HG03575 (cell line): ENCODE measurements at regions not wholly inside any gene's neighbourhood (a gene's known extent, or its start where the extent isn't known, plus 50 kb on each side); places are given as distances from the start of the nearest gene placed in this dataset.
"Not testable (repeated sequence)": the region's sequence is repeated elsewhere in the genome, so short reads cannot be mapped to it uniquely, and the experiment has no call there.

ENCODE experiments used
- ATAC-seq: cut with Tn5 transposase; IDR thresholded peaks from one replicate; pipeline ENCODE4 v1.9.1; 2021; ENCODE audit not compliant: unreplicated experiment, insufficient number of reproducible peaks, low FRiP score; ENCODE audit errors: extremely low read depth

GRCh38 chr22:48431014-48431413, 1396.7 kb downstream of the BRD1 start:
- ATAC-seq, result no peak

- no peak for ATAC-seq
Observed at GRCh38 chr22:48429446-48430020, 1398.1 kb downstream of the BRD1 start.

GRCh38 chr22:48428631-48429371, 1398.9 kb downstream of the BRD1 start:
- ATAC-seq, result no peak

- ATAC-seq, result no peak
Observed at GRCh38 chr22:48427731-48428211, 1399.9 kb downstream of the BRD1 start.

- no peak for ATAC-seq
Observed at GRCh38 chr22:48426466-48427380, 1401.0 kb downstream of the BRD1 start.

- ATAC-seq, result no peak
Observed at GRCh38 chr22:48425641-48426040, 1402.0 kb downstream of the BRD1 start.

GRCh38 chr22:48425091-48425506, 1402.6 kb downstream of the BRD1 start:
- no peak for ATAC-seq

- no peak for ATAC-seq
Observed at GRCh38 chr22:48424661-48425060, 1403.0 kb downstream of the BRD1 start.

GRCh38 chr22:48424201-48424627, 1403.5 kb downstream of the BRD1 start:
- no peak for ATAC-seq

- no peak for ATAC-seq
Observed at GRCh38 chr22:48423481-48423911, 1404.2 kb downstream of the BRD1 start.

GRCh38 chr22:48422900-48423480, 1404.7 kb downstream of the BRD1 start:
- ATAC-seq, result no peak

GRCh38 chr22:48418831-48419230, 1408.8 kb downstream of the BRD1 start:
- ATAC-seq, result no peak

GRCh38 chr22:48417225-48418070, 1410.2 kb downstream of the BRD1 start:
- ATAC-seq, result no peak

- ATAC-seq, result no peak
Observed at GRCh38 chr22:48416396-48417224, 1411.1 kb downstream of the BRD1 start.

GRCh38 chr22:48415520-48415919, 1412.2 kb downstream of the BRD1 start:
- ATAC-seq, result no peak

GRCh38 chr22:48414651-48415050, 1413.0 kb downstream of the BRD1 start:
- ATAC-seq, result no peak

- ATAC-seq, result not testable (repeated sequence)
Observed at GRCh38 chr22:48412931-48413330, 1414.7 kb downstream of the BRD1 start.

GRCh38 chr22:48410536-48410935, 1417.1 kb downstream of the BRD1 start:
- ATAC-seq, result no peak
